GM18502 (cell line): ENCODE measurements at regions not wholly inside any gene's neighbourhood (a gene's known extent, or its start where the extent isn't known, plus 50 kb on each side); places are given as distances from the start of the nearest gene placed in this dataset.
"Not testable (repeated sequence)": the region's sequence is repeated elsewhere in the genome, so short reads cannot be mapped to it uniquely, and the experiment has no call there.

Experiments
- ATAC-seq: cut with Tn5 transposase; IDR thresholded peaks from one replicate; pipeline ENCODE4 v1.9.1; 2021; ENCODE audit warnings: mild to moderate bottlenecking; ENCODE audit not compliant: unreplicated experiment, poor library complexity

DNA sequence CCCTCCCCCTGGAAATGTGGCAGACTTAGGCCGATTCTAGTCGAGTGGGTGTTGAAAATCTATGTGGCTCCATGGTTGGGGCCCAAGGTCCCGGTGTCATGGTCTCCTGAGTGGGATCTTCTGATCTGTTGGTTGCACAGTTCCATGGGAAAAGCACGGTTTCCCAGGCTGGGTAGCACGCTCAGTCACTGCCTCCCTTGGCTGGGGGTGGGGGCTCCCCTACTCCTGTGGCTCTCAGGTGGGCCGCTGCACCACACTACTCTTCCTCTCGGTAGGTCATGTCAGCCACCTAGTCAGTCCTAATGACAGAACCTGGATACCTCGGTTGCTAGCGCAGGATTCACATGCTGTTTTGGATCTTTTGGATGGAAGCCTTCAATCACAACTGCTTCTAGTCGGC is 247.0 kb downstream of the SPRY2 start:
- no peak for ATAC-seq

DNA sequence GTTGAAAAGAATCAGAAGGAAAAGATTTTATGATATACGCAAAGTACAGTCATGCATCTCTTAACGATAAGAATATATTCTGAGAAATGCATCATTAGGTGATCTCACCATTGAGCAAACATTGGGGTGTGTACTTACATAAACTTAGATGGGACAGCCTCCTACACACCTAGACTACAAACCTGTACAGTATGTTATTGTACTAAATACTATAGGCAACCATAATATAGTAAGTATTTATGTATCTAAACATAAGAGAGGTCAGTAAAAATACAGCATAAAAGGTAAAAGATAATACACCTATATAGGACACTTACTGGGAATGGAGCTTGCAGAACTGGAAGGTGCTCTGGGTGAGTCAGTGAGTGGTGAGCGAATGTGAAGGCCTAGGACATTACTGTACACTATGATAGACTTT is 254.6 kb downstream of the SPRY2 start:
- no peak for ATAC-seq

DNA sequence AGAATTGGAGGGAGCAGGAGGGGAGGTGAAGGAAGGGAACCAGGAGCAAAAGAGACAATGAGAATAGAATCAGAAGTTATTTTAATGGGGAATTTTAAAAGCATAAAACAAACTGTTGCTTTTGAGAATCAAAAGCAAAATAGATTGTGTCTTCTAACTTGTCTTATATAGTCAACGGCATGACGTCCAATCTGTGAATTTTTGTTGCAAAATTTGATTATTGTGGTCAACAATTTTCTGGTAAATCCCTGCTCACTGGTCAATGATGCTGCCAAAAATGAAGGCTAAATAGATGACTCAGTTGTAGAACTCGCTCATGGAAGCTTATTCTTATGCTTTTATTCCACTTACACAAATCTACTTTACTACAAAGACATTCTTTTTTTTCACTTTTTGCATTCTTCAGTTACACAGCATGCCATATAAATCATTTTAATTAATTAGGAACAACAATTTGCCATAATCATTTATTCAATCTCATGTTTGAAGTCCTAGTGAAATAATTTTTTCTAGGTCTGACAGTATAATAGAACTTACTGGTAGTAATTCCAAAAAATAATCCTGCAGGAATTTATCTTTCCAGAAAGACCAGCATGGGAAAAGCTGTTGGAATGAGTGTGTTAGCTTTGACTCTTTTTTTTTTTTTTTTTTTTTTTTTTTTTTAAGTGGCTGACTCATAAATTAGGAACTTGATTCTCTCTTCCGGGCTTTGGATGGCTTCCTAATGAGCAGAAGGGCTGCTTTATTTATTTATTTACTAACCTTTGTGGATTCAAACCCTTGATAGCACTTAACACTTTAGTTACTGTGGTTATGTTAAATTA is 256.9 kb downstream of the SPRY2 start:
- no peak for ATAC-seq

DNA sequence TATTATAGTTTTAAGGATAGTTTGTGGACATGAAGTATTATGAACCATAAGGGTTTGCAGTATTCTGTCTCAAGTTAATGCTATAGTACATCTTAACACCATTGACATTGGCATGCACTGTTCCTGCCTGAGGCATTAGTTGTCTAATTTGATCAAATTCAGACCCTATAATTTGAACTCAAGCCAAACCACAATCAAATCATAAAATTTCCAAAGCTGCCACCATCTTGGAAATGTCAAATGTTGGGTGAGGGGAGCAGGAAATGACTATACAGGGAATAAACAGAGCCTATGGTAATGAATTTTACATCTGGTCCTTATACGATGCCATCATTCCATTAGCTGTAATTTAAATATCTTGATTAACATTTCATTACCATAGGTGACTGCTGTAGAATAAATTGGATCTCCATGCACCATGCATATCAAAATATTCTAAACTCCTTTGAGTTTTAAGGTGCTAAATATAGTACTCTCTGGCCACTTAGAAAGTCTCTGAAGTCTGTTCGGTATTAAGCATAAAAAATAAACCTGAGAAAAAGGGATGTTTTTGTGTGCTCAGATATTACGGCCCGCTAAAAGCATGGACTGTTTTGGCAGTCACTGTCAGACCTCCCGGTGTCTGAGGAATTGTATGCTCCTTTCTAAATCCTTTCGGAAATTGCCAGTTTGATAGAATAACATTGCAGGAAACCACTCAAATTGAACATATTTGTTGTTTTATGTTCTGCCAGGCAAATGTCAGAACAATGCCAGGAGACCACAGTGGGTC is 257.7 kb downstream of the SPRY2 start:
- no peak for ATAC-seq

DNA sequence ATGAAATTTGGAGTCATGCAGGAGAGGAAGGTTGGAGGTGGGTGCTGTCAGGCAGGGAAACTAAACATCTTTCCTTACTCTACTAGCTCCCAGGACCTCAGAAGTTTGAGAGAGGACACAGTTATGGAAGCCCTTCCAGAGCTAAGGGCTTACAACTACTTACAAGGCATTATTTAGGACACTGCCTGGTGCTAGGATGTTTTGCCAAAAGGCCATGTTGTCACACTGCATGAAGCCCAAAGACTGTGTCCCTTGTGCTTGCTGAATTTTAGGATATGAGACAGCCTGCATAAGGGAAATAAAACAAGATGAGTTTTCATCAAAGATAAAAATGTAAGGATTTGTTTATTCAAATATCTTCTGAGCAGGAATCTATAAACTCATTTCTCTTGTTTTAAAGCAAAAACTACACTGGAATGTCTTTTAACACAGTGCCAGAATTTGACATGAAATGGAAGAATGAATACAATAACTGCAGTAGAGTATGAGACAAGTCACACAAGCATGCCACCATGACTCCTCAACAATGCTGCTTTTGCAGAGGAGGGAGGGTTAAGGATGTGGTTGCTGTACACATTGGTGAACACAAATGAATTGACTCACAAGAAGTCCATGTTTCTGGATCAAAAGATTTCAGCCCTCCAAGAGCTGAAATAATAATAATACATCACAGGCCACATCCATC is 258.4 kb downstream of the SPRY2 start:
- ATAC-seq = no peak

DNA sequence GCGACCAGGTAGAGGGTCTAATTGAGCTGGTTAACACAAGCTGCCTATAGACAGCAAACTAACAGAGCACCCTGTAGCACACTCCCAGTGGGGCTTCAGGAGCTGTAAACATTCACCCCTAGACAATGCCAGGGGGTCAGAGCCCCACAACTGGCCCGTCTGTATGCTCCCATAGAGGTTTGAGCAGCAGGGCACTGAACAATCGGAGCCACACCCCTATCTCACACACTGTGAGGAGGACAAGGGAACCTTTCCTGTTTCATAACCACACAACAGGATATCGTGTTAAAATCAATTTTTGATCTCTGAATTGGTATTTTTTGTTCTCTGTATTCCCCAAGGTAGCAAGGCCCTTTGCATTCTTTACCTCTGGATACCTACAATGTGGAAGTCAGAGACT is 266.1 kb downstream of the SPRY2 start:
- no peak for ATAC-seq

DNA sequence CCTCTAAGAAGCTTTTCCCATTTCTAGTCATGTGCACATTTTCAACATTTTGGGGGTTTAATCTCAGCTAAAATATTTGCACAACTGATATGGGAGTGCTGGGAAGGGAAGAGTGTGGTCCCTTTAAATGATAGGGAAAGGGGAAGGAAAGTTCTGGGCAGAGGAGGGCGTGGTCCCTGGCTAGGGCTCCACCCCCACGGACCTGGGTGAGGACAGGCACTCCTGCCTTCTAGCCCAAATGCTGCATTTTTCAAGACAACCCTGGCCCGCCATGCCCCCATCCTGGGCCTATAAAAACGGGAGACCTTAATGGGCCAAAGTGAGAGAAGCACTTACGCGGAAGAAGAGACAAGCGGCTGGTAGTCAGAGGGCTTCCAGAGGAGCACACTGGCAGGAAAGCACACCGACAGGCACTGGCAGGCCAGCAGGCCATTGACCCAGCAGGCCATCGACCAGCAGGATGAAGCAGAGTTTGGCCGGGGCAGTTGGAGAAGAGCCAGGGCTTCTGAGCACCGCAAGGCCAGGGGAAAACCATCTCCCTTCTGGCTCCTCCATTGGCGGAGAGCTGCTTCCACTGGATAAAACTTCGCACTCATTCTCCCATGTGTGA is 266.7 kb downstream of the SPRY2 start:
- no peak for ATAC-seq

DNA sequence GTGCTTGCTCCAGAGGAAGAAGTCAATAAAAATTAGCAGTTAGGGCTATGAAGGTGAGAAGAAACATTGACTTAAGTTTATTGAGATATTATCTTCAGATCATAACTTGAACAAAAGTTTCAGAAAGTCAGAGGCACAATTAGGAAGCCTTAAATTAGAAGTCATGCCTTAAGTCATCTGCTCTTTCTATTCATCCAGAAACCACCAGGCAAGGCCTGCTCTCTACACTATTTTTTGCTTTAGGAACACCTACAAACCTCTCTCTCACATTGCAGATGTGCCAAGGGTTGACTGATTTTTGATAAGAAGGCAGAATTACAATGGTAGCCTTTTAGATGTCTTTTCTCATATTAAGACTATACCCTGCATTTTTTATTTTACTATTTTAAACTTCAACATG is 268.7 kb downstream of the SPRY2 start:
- no peak for ATAC-seq

DNA sequence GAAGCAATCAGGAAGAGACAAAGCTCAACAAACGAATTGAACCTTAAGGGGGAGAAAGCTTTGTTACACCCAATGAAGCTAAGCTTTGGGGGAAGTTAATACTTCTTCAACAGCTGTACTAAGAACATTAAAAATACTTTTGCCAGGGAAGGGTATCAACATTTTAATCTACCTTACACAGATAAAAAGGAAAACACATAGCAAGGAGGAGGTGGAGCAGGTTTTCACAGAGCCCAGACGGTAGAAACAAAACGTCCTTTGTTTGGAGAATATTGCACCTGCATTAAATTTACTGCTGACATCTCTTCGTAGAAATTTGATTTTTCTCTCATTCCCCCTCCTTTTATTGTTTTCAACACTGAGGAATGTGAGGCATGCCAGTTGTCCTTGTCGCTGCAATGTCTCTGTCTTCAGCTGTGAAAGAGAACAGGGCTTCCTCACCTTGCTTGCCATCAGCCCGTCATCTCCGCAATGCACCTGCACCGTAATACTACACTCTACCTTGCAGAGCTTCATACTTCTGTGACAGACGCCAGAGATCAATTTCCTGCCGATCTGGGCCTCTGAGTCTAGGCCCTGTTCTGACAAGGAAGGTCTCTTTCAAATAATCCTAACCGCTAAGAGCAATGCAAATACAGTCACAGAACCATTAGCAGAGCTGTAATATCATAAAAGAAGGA is 270.8 kb downstream of the SPRY2 start:
- ATAC-seq = no peak

DNA sequence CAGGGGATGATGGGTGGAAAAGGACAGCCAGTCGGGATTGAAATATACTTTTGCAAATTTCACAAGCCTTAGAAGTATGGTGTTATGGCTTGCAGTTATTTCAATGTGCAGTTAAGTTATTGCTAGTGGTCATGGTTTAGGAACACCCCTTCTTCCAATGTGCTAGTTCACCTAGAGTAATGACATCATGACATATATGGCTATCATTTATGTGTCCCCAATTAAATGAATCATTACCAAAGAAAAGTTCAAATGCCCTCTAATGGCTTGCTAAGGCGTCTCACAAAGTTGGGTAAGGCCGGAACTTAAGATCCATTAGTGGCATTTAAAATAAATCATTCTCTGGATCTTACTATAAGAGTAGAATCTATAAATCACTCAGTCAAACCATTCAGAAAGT is 271.6 kb downstream of the SPRY2 start:
- ATAC-seq = no peak

DNA sequence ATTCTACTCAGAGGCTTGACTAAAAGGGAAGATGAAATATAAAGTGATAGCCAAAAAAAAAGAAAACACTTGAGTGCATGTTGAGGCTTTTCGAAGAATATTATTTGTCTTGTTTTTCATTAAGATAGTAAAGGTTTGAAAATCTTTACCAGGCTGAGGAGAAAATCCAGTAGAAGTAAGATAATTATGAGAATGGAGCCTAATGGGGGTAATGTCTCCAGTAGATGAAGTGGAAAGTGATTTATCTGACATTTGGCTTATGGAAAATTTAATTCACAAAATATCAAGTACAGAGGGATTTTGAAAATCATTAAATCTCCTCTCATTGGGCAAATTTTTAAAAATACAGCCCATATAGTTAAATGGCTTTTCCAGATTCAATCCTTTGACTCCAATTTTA is 274.9 kb downstream of the SPRY2 start:
- ATAC-seq = no peak

DNA sequence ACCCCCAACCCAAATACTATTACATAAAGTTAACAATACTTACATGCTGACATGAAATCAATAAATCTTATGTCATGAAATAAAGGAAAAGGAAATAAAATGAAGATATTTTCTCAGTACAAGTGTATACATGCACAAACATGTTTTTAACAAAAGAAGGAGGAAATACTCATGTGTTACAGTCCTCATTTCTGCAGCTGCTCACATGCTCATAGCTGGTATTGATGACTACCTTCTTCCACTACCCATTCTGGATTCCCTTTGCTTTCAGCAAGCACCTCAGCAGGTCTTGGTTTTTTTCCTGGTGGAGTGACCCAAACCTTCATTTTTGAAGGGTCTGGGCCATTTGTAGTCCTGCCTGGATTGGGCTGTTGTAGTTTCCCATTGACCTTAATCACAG is 278.5 kb downstream of the SPRY2 start:
- not testable (repeated sequence) for ATAC-seq

DNA sequence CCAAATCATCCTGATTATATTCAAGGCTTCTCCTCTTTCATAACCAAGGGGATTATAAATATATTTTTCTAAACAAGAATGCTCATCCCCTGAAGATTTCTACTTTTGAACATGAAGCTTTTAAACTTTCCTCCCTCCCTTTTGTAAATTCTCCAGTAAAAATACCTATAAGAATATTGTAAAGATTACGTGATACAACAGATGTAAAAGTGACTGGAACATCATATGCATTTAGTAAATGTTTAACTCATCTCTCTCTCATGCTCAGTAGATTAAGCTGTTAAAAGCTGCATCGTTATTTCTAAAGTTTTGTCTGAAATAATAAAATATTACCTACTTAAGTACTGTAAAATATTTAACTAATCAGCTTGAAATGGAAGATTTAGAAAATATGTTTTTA is 281.1 kb downstream of the SPRY2 start:
- no peak for ATAC-seq

DNA sequence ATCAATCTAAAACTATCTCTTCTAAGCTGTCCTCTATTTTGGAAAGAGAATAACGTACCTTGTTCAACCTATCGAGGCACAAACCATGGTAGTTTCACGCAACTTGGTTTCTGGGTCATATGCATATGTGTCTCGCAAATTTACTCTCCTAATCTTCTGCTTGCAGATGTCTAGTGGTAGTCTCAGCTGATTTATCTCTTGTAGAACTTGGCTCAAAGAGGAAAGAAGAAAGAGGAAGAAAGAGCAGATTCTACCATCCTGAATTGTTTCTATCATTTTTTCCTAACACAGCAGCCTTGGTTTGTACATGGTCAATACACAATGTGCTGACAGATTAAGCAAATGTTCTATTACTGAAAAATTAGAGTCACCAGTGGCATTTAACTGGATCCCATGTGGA is 282.3 kb downstream of the SPRY2 start:
- no peak for ATAC-seq

DNA sequence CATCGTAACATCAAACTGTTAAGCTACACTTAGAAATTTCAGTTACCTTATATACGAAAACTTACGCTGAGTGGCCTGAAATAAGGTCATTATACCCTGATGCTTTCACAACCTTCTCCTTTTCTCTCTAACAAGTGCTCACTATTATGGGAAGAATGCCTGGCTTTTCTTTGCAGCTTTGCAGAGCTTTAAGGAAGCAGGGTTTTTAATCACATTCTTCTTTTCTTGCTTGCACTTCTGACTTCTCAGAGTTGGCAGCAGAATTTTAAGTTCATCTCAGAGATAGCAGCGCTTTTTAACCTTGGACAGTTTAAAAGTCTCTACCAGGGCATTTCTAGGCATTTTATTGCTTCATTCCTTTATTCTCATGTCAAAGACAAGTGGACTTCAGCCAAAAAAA is 285.1 kb downstream of the SPRY2 start:
- no peak for ATAC-seq

DNA sequence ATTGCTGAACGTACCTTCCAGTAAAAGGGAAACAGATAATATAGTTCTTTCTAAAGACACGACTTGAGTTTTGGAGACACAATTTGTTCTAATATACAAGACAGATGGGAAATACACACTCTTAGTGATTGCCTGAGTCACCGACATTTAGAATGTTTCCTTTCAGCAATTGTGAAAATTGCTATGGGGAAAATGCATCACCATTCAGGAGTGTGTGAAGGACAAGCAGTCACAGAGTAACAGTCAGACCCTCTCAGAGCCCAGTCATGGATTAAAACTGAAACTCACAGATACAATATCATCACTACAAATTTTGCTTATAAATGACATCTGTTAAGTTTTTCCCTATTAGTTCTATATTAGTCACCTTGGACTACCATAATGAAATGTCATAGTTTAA is 286.1 kb downstream of the SPRY2 start:
- no peak for ATAC-seq

DNA sequence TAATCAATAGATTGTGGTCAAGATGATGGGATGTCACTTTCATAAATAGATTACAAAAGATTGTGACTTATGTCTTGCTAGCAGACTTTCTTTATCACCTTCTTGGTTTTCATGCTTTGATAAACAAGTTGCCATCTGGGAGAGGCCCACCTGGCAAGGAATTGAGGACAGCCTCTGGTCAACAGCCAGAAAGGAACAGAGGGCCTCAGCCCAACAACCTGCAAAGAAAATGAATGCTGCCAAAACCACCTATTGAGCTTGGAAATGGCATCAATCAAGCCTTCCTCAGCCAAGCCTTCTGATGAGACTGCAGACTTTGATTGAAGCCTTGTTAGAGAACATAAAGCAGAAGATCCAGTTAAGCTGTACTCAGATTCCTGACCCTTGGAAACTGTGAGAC is 288.6 kb downstream of the SPRY2 start:
- ATAC-seq = no peak

DNA sequence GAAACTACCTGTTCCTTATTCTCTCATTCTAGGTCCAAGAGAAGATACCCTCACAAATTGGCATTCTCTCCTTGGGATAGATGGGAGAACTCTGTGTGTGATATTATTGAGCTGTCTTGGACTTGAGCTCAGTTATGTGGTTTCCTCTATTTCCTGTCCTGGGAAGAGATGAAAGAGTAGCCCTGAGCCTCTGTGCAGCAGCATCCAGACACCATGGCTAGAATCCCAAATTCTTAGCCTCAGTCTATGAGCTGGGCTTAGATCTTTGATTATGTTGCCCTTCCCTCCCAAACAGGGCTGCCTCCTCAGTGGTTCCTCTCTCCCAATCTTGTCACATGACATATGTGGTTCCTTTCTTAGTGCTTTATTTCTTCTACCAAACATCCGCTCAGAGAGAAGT is 290.7 kb downstream of the SPRY2 start:
- ATAC-seq = no peak

DNA sequence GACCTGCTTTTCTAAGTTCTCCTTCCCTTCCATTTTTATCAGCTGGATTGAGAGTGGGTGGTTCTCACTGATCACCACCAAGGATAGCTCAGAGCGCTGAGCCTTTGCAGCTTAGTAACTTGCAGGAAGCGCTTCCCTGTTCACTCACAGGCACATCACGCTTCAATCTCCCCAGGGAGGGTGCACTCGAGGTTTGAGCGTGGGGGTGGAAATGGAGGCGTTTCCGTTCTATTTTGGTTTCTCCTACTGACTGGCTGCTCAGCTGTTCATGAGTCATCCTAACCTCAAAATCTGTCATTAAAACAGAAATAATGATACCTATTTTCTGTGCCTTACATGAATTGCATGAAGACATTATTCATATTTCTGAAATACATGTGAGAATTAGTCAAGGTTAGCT is 292.1 kb downstream of the SPRY2 start:
- peak; percentile 97 for ATAC-seq

DNA sequence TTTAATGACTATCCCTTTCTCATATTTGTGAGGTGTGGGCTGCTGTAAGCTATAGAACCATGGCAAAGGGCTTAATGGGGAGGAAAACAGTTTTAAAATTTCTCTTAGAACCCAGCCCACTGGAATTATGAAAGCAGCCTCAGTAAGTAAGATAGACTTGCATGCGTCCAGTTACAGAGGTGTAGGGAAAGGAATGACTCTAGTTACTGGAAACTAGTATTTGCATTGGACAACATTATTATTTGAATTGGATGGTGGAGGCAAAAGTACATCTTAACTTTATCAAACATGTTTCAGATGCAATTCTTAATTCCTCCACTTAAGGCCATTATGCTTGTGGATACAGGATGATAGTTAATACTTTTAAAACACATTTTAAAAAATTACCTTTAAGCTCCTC is 292.9 kb downstream of the SPRY2 start:
- ATAC-seq = no peak
